ENCODE measurements at regions not wholly inside any gene's neighbourhood (a gene's known extent, or its start where the extent isn't known, plus 50 kb on each side); places are given as distances from the start of the nearest gene placed in this dataset.

GRCh38 chr6:47917811-47918210 is 136.0 kb downstream of the OPN5 start:
- no peak for TF ChIP-seq CTCF (IDR thresholded peaks at IDR 0.05; ENCODE audit: insufficient read depth, low read length)
- H3K4me3 ChIP-seq (ENCODE audit: low read depth, low read length), result no peak overlapping the region
- no peak for DNase-seq (ENCODE audit: low read depth)

- no peak for TF ChIP-seq CTCF (IDR thresholded peaks at IDR 0.05; ENCODE audit: insufficient read depth, low read length)
- H3K4me3 ChIP-seq (ENCODE audit: low read depth, low read length), result no peak overlapping the region
- no peak for DNase-seq (ENCODE audit: low read depth)
These were observed 135.4 kb downstream of the OPN5 start for GRCh38 chr6:47917202-47917601.

GRCh38 chr6:47915017-47915416 is 133.2 kb downstream of the OPN5 start:
- no peak overlapping the region for H3K4me3 ChIP-seq (ENCODE audit: low read depth, low read length)
- no peak for DNase-seq (ENCODE audit: low read depth)
- no peak for TF ChIP-seq CTCF (IDR thresholded peaks at IDR 0.05; ENCODE audit: insufficient read depth, low read length)

- no peak for DNase-seq (ENCODE audit: low read depth)
- no peak for TF ChIP-seq CTCF (IDR thresholded peaks at IDR 0.05; ENCODE audit: insufficient read depth, low read length)
- H3K4me3 ChIP-seq (ENCODE audit: low read depth, low read length), result no peak overlapping the region
These were observed 126.4 kb downstream of the OPN5 start for GRCh38 chr6:47908271-47908670.

- H3K4me3 ChIP-seq (ENCODE audit: low read depth, low read length), result no peak overlapping the region
- no peak for TF ChIP-seq CTCF (IDR thresholded peaks at IDR 0.05; ENCODE audit: insufficient read depth, low read length)
- DNase-seq (ENCODE audit: low read depth), result no peak
These were observed 123.9 kb downstream of the OPN5 start for GRCh38 chr6:47905717-47906116.

GRCh38 chr6:47897247-47897646 is 115.4 kb downstream of the OPN5 start:
- DNase-seq (ENCODE audit: low read depth), result peak; percentile 0
- H3K4me3 ChIP-seq (ENCODE audit: low read depth, low read length), result no peak overlapping the region
- no peak for TF ChIP-seq CTCF (IDR thresholded peaks at IDR 0.05; ENCODE audit: insufficient read depth, low read length)

GRCh38 chr6:47890326-47890875 is 108.6 kb downstream of the OPN5 start:
- no peak for DNase-seq (ENCODE audit: low read depth)
- no peak overlapping the region for H3K4me3 ChIP-seq (ENCODE audit: low read depth, low read length)
- no peak for TF ChIP-seq CTCF (IDR thresholded peaks at IDR 0.05; ENCODE audit: insufficient read depth, low read length)
